ENCODE measurements at regions not wholly inside any gene's neighbourhood (a gene's known extent, or its start where the extent isn't known, plus 50 kb on each side); places are given as distances from the start of the nearest gene placed in this dataset.

GRCh38 chr1:101181930-101182329, 54.9 kb upstream of the S1PR1 start:
- TF ChIP-seq EZH2 (IDR thresholded peaks at IDR 0.05; ENCODE audit: borderline replicate concordance, control insufficient read depth, low read depth, low read length) (no peak), NRF1 (conservative IDR thresholded peaks at IDR 0.05; ENCODE audit: low read depth, low read length) (no peak), ZNF687 (IDR thresholded peaks at IDR 0.05) (no peak), SP1 (IDR thresholded peaks at IDR 0.05; ENCODE audit: low read depth, low read length) (no peak), ZNF384 (IDR thresholded peaks at IDR 0.05; ENCODE audit: borderline replicate concordance, low read depth, low read length) (no peak), POLR2A (IDR thresholded peaks at IDR 0.05; ENCODE audit: low read depth, low read length) (no peak), USF2 (IDR thresholded peaks at IDR 0.05; ENCODE audit: borderline replicate concordance, low read depth, low read length) (no peak), EP300 (IDR thresholded peaks at IDR 0.05; ENCODE audit: borderline replicate concordance in 1 of 2, control insufficient read depth in 1 of 2, low read depth in 2 of 2, low read length in 2 of 2) (no peak), TAF1 (IDR thresholded peaks at IDR 0.05; ENCODE audit: borderline replicate concordance, low read depth, low read length) (no peak), REST (IDR thresholded peaks at IDR 0.05; ENCODE audit: low read depth, low read length) (no peak), POLR2AphosphoS5 (IDR thresholded peaks at IDR 0.05; ENCODE audit: low read length) (no peak)
- TF ChIP-seq, protein P1, sequence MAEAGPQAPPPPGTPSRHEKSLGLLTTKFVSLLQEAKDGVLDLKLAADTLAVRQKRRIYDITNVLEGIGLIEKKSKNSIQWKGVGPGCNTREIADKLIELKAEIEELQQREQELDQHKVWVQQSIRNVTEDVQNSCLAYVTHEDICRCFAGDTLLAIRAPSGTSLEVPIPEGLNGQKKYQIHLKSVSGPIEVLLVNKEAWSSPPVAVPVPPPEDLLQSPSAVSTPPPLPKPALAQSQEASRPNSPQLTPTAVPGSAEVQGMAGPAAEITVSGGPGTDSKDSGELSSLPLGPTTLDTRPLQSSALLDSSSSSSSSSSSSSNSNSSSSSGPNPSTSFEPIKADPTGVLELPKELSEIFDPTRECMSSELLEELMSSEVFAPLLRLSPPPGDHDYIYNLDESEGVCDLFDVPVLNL (IDR thresholded peaks at IDR 0.05; ENCODE audit: low read depth, low read length): no peak
- TF ChIP-seq, protein P2, sequence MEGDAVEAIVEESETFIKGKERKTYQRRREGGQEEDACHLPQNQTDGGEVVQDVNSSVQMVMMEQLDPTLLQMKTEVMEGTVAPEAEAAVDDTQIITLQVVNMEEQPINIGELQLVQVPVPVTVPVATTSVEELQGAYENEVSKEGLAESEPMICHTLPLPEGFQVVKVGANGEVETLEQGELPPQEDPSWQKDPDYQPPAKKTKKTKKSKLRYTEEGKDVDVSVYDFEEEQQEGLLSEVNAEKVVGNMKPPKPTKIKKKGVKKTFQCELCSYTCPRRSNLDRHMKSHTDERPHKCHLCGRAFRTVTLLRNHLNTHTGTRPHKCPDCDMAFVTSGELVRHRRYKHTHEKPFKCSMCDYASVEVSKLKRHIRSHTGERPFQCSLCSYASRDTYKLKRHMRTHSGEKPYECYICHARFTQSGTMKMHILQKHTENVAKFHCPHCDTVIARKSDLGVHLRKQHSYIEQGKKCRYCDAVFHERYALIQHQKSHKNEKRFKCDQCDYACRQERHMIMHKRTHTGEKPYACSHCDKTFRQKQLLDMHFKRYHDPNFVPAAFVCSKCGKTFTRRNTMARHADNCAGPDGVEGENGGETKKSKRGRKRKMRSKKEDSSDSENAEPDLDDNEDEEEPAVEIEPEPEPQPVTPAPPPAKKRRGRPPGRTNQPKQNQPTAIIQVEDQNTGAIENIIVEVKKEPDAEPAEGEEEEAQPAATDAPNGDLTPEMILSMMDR (IDR thresholded peaks at IDR 0.05 in 2 of 3, conservative IDR thresholded peaks at IDR 0.05 in 1 of 3; ENCODE audit: control insufficient read depth in 2 of 3, extremely low read depth in 1 of 3, insufficient read depth in 1 of 3, low read depth in 3 of 3, low read length in 3 of 3): no peak
- TF ChIP-seq, protein P3, sequence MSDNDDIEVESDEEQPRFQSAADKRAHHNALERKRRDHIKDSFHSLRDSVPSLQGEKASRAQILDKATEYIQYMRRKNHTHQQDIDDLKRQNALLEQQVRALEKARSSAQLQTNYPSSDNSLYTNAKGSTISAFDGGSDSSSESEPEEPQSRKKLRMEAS (IDR thresholded peaks at IDR 0.05; ENCODE audit: low read depth, low read length): no peak
